ENCODE measurements at regions not wholly inside any gene's neighbourhood (a gene's known extent, or its start where the extent isn't known, plus 50 kb on each side); places are given as distances from the start of the nearest gene placed in this dataset.
A peak's percentile ranks its signal among the peaks of the same experiment; 100 is the strongest.
"Not testable (repeated sequence)": the region's sequence is repeated elsewhere in the genome, so short reads cannot be mapped to it uniquely, and the experiment has no call there.

GRCh38 chr11:134939031-134939430 is 527.0 kb upstream of the B3GAT1 start:
- no peak overlapping the region for H3K9ac ChIP-seq (ENCODE audit: low read length)

GRCh38 chr11:134938212-134938611 is 526.2 kb upstream of the B3GAT1 start:
- Histone ChIP-seq H3K27ac (ENCODE audit: low read depth, low read length, poor library complexity, severe bottlenecking) (no peak overlapping the region), H3K9me2 (ENCODE audit: low read depth, low read length) (no peaks in the 10 kb centered on the region), H3K4me2 (ENCODE audit: low read length) (no peak overlapping the region), H3K9ac (ENCODE audit: low read length) (no peak overlapping the region), H3K9me3 (ENCODE audit: low read length) (no peaks in the 10 kb centered on the region), H3K4me3 (ENCODE audit: low read depth, low read length, poor library complexity, severe bottlenecking) (no peak overlapping the region), H4K20me1 (ENCODE audit: insufficient read depth, low read length) (no peaks in the 10 kb centered on the region), H3F3A (ENCODE audit: insufficient read depth, low read length) (no peaks in the 10 kb centered on the region), H3K79me2 (ENCODE audit: insufficient read depth, low read length) (no peaks in the 10 kb centered on the region), H2AFZ (ENCODE audit: low read length) (no peak overlapping the region), H3K27me3 (ENCODE audit: insufficient read depth, low read length) (no peaks in the 10 kb centered on the region), H3K4me1 (ENCODE audit: insufficient read depth, low read length, severe bottlenecking) (no peaks in the 10 kb centered on the region), H3K36me3 (ENCODE audit: insufficient read depth, low read length) (no peaks in the 10 kb centered on the region)
- TF ChIP-seq, protein P1, sequence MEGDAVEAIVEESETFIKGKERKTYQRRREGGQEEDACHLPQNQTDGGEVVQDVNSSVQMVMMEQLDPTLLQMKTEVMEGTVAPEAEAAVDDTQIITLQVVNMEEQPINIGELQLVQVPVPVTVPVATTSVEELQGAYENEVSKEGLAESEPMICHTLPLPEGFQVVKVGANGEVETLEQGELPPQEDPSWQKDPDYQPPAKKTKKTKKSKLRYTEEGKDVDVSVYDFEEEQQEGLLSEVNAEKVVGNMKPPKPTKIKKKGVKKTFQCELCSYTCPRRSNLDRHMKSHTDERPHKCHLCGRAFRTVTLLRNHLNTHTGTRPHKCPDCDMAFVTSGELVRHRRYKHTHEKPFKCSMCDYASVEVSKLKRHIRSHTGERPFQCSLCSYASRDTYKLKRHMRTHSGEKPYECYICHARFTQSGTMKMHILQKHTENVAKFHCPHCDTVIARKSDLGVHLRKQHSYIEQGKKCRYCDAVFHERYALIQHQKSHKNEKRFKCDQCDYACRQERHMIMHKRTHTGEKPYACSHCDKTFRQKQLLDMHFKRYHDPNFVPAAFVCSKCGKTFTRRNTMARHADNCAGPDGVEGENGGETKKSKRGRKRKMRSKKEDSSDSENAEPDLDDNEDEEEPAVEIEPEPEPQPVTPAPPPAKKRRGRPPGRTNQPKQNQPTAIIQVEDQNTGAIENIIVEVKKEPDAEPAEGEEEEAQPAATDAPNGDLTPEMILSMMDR (IDR thresholded peaks at IDR 0.05; ENCODE audit: low read length): no peak

More at GRCh38 chr11:134939031-134939430, 527.0 kb upstream of the B3GAT1 start:
- no peaks in the 10 kb centered on the region for H3K79me2 ChIP-seq (ENCODE audit: insufficient read depth, low read length)
- H3K4me1 ChIP-seq (ENCODE audit: insufficient read depth, low read length, severe bottlenecking): no peaks in the 10 kb centered on the region
- H3K27me3 ChIP-seq (ENCODE audit: insufficient read depth, low read length): no peaks in the 10 kb centered on the region
- H3K9me2 ChIP-seq (ENCODE audit: low read depth, low read length): no peaks in the 10 kb centered on the region
- no peak overlapping the region for H3K4me2 ChIP-seq (ENCODE audit: low read length)
- H4K20me1 ChIP-seq (ENCODE audit: insufficient read depth, low read length): no peaks in the 10 kb centered on the region
- no peaks in the 10 kb centered on the region for H3K9me3 ChIP-seq (ENCODE audit: low read length)
- no peak overlapping the region for H3K4me3 ChIP-seq (ENCODE audit: low read depth, low read length, poor library complexity, severe bottlenecking)
- no peak overlapping the region for H2AFZ ChIP-seq (ENCODE audit: low read length)
- no peak for TF ChIP-seq EZH2 (IDR thresholded peaks at IDR 0.05; ENCODE audit: borderline replicate concordance, low read length)
- TF ChIP-seq, protein P1 (IDR thresholded peaks at IDR 0.05; ENCODE audit: low read length): no peak
- no peaks in the 10 kb centered on the region for H3K36me3 ChIP-seq (ENCODE audit: insufficient read depth, low read length)
- H3K27ac ChIP-seq (ENCODE audit: low read depth, low read length, poor library complexity, severe bottlenecking): no peak overlapping the region
- H3F3A ChIP-seq (ENCODE audit: insufficient read depth, low read length): no peaks in the 10 kb centered on the region

DNA sequence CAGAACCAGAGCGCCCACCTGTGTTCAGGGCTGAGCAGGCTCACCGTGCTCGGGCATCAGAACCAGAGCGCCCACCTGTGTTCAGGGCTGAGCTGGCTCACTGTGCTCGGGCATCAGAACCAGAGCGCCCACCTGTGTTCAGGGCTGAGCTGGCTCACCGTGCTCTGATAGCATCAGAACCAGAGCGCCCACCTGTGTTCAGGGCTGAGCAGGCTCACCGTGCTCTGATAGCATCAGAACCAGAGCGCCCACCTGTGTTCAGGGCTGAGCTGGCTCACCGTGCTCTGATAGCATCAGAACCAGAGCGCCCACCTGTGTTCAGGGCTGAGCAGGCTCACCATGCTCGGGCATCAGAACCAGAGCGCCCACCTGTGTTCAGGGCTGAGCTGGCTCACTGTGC is 525.2 kb upstream of the B3GAT1 start:
- not testable (repeated sequence) for H3K36me3 ChIP-seq (ENCODE audit: insufficient read depth, low read length); H3K27me3 ChIP-seq (ENCODE audit: insufficient read depth, low read length); H3K4me2 ChIP-seq (ENCODE audit: low read length); H4K20me1 ChIP-seq (ENCODE audit: insufficient read depth, low read length); H3K79me2 ChIP-seq (ENCODE audit: insufficient read depth, low read length); H3K9me3 ChIP-seq (ENCODE audit: low read length); H3K4me3 ChIP-seq (ENCODE audit: low read depth, low read length, poor library complexity, severe bottlenecking); H3K27ac ChIP-seq (ENCODE audit: low read depth, low read length, poor library complexity, severe bottlenecking); H3K9ac ChIP-seq (ENCODE audit: low read length); H3K9me2 ChIP-seq (ENCODE audit: low read depth, low read length); H2AFZ ChIP-seq (ENCODE audit: low read length); H3F3A ChIP-seq (ENCODE audit: insufficient read depth, low read length); H3K4me1 ChIP-seq (ENCODE audit: insufficient read depth, low read length, severe bottlenecking)
- TF ChIP-seq, protein P1 (IDR thresholded peaks at IDR 0.05; ENCODE audit: low read length): peak; percentile 22; the same call in 1 of the 2 replicates

All from OCI-LY1 (cell line).